Peyer's patch (tissue), 4 donors: ENCODE measurements at regions not wholly inside any gene's neighbourhood (a gene's known extent, or its start where the extent isn't known, plus 50 kb on each side); places are given as distances from the start of the nearest gene placed in this dataset.

Experiments
- CTCF ChIP-seq, 6 experiments: fragments of 450-650 bp in 4 of 6; fragments of 200-600 bp in 2 of 6; sonication (generic) in 1 of 6; IDR thresholded peaks; one replicate each; pipeline ENCODE4 v1.5.1; 2017 to 2019; ENCODE audit warnings: antibody characterized with exemption in 6 of 6, mild to moderate bottlenecking in 3 of 6, moderate library complexity in 1 of 6
- POLR2A ChIP-seq, 2 donors: fragments of 450-650 bp; IDR thresholded peaks; one replicate each; pipeline ENCODE4 v1.5.1; 2017; ENCODE audit warnings: antibody characterized with exemption in 2 of 2, mild to moderate bottlenecking in 2 of 2, moderate library complexity in 2 of 2

DNA sequence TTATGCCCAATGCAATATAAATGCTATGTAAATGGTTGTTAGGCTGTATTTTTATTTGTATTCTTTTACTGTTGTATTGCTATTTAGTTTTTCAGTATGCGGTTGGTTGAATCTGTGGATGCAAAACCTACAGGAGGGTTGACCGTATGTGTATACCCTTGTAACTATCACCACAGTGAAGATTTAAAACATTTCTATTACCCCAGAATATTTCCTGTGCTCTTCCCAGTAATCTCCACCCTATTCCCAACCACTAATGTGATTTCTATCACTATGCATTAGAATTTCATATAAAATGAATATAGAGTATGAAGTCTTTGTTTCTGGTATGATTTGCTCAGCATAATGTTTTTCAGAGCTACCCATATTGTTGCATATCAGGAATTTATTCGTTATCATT, 705.0 kb downstream of the MECOM start:
- TF ChIP-seq CTCF (IDR thresholded peaks at IDR 0.05) (no peak), POLR2A (IDR thresholded peaks at IDR 0.05) (no peak)
